Epidermal melanocyte (primary cell): ENCODE measurements at regions not wholly inside any gene's neighbourhood (a gene's known extent, or its start where the extent isn't known, plus 50 kb on each side); places are given as distances from the start of the nearest gene placed in this dataset.
"Not testable (repeated sequence)": the region's sequence is repeated elsewhere in the genome, so short reads cannot be mapped to it uniquely, and the experiment has no call there.

Source experiments
- DNase-seq: peaks from one replicate; pipeline ENCODE4 v3.0.0; 2011; ENCODE audit warnings: low spot score; ENCODE audit not compliant: insufficient read length

DNA sequence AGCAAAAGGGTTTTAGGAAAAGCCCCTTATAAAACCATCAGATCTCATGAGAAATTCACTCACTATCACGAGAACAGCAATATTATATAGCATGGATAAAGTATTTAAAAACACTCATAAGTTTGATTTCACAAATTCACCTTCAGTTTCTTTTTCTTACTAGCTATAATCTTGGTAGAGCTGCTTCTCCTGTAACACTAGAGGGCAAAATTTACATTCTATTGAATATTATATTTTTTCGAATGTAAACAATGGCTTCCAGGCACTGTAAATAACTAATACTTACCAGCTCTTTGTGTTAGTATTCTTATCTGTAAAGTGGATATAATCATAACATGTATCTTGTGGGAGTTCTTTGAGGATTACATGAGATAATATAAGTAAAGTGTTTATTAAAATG lies 259.6 kb downstream of the CCER1 start:
- no peak for DNase-seq

- no peak for DNase-seq
Measured at GRCh38 chr12:90690120-90690519, 264.9 kb downstream of the CCER1 start.

DNA sequence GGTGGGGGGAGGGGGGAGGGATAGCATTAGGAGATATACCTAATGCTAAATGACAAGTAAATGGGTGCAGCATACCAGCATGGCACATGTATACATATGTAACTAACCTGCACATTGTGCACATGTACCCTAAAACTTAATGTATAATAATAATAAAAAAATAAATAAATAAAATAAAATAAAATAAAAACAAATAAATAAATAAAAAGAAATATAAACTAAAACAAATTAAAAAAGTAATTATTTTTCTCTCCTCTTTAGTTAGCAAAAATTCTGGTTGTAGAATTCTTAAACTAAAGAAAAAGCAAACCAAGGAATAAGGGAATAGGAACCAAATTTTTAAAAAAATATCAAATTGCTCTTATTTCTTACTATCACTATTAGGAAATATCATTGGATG lies 267.3 kb downstream of the CCER1 start:
- DNase-seq = not testable (repeated sequence)

- DNase-seq = no peak
Measured at GRCh38 chr12:90683871-90684270, 271.1 kb downstream of the CCER1 start.

GRCh38 chr12:90682398-90682797 lies 272.6 kb downstream of the CCER1 start:
- DNase-seq = no peak

DNA sequence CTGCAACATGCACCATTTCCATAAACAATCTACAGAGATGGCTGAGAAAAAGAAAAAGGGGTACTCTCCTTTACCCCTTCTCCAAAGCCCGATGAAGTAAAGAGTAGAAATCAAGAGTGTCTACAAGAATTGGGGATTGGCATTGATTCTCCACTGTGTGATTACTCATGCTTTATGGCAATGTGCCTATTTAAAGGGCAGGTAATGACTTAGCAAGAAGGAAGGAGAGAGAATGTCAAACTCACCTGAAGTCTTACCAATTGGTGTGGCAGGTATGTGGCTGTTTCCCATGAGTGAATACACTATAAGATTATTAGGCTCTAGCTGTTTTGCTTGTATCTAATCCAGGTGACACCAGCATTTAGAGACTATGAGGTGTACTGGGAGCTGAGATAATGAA lies 275.3 kb downstream of the CCER1 start:
- DNase-seq = no peak

GRCh38 chr12:90677552-90677951 lies 277.4 kb downstream of the CCER1 start:
- DNase-seq = no peak

DNA sequence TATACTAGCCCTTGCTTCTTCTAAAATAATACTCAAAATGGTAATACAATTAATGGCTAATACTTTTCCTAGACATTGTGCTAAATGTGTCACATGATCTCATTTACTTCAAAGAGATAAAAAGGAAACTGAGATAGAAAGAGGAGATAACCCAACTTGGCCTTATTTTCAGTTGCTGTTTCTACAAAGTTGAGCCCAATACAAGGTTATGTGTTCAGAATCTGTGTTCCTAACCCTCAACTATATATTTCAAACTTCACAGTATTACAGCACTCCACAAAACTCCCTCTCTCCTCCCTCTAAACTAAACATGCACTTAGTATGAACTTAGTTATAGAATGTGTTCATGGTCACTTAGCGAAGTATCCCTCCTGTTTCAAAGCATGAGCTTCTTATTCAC lies 277.9 kb downstream of the CCER1 start:
- DNase-seq = no peak

- DNase-seq = no peak
Measured at GRCh38 chr12:90675106-90675505, 279.9 kb downstream of the CCER1 start.

GRCh38 chr12:90672081-90672480 lies 282.9 kb downstream of the CCER1 start:
- no peak for DNase-seq

DNA sequence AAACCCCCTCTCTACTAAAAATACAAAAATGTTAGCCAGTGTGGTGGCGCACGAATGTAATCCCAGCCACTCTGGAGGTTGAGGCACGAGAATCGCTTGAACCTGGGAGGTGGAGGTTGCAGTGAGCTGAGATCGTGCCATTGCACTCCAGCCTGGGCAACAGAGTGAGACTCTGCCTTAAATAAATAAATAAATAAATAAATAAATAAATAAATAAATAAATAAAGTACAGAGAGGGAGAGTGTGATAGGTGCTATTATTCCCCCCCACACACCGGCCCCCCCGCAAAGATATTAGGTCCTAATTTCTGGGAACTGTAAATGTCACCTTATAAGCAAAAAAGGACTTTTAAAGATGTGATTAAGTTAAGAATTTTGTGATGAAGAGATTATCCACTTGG lies 291.0 kb downstream of the CCER1 start:
- not testable (repeated sequence) for DNase-seq

- no peak for DNase-seq
Measured at GRCh38 chr12:90659060-90659459, 295.9 kb downstream of the CCER1 start.

DNA sequence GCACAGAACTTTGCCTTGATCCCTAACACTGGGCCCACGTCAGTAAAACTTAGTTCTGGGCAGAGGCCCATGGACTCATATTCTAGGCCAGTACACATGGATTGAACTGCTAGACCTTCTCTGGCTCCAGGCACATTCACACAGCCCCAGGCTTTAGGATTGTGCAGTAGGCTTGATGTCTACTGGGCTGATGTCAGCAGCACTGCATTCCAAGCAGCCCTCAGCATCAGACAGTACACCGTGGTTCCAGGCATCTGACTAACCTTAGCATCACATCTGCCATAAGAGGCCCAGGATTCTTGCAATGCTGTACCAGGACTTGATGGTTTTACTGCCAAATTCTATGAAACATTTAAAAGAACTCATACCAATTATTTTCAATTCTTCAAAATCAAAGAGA lies 301.9 kb downstream of the CCER1 start:
- DNase-seq = no peak

DNA sequence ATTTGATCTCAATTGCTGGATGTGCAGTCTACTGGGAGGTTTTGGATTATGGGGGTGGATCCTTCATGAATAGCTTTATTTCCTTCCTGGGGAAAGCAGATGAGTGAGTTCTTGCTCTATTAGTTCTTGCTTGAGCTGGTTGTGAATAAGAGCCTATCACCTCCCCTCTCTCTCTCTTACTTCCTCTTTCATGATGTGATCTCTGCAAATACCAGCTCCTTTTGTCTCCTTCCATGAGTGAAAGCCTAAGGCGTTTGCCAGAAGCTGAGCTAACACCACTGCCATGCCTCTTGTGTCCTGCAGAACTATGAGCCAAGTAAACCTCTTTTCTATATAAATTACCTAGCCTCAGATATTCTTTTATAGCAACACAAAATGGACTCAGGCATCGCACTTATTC lies 302.7 kb downstream of the CCER1 start:
- no peak for DNase-seq

DNA sequence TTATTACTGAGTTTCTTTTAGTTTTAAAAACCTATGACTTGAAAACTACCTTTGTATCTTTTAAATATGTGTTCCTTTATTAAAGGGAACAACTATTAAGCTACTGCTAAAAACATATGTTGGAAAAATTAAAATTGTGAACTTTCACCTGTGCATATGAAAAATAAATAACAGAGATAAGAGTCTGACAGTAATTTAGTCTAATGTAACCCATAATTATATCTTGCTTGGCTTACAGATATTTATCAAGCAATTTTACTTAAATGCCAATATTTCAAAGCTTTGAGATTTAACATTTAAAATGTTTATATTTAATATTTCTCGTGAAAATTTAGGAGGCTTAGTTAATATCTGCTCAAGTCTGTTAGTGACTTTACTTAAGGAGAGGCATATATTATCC lies 309.8 kb downstream of the CCER1 start:
- no peak for DNase-seq

DNA sequence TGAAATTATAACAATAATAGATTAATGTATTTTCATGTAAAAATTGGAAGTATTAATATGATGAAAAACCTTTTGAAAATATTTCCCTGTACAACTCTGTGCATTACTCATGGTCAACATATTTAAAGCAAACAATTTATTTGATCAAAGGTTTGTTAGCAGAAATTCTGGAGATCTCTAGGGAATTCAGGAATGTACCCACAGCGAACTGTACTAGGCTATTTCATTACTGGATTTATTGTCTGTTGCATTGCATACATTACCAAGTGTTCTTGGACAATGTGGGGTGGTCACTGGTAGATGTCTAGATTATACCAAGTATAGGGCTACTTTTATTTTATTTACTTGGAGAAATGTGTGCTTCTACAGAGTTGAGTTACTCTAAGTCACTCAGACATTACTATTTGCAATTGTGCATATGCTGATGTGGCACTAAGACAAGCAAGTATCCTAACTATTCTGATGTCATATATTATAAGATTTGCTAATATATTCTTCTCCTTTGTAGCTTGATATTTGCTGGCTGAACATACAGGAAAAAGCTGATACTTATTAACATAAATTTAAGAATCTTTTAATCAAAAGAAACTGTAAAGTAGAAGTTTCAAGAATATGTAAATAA lies 323.3 kb downstream of the CCER1 start:
- no peak for DNase-seq

- DNase-seq = no peak
Measured at GRCh38 chr12:90630006-90630405, 325.0 kb downstream of the CCER1 start.

GRCh38 chr12:90628213-90628612 lies 326.8 kb downstream of the CCER1 start:
- no peak for DNase-seq

DNA sequence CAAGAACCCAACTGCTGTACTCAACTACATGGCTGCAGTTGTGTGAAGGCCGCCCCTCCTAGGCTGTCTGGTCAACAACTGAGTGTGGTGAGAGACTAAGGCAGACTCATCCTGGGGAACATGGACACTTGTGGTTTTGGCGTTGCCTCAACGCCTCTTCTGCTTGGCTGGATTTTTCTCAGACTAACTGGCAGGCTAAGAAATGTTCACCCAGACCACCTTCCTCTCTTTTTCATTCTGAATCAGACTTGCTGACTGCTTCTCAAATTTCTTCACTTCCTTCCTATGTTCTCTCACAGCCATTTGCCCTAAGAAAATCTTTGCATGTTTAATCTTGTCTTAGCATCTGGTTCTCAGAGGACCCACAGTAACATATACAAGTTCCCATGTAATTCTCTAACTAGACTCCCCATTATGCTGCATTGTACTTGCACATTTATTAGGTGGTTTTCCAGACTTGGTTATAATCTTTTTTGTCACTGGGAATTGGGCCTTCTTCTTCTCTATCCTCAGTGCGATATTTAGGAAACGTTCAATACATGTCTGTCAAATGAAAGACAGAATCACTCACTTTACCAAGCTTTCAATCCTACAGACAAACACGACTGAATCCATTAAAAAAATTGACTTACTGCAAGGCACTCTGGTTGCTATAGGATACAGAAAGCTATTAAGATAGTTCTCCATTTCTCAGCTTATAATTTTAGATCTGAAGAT lies 327.6 kb downstream of the CCER1 start:
- DNase-seq = no peak

GRCh38 chr12:90622431-90622830 lies 332.5 kb downstream of the CCER1 start:
- DNase-seq = no peak

DNA sequence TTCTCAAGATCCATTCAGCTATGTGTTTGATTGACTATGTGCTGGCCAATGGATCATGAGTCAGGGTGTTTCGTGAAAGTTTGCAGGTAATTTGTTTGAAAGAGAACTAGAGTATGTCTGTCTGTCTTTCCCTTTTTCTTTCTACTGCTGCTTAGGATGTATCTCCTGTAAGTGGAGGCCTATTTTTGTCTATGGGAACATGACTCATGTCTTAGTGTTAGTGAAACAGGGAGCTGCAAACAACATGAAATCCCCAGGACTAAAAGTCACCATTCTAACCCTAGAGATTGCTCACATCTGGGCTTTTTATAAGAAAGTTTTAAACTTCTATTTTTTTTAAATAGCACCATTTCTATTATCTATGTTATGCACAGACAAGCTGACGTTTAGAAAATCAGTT lies 333.0 kb downstream of the CCER1 start:
- no peak for DNase-seq

DNA sequence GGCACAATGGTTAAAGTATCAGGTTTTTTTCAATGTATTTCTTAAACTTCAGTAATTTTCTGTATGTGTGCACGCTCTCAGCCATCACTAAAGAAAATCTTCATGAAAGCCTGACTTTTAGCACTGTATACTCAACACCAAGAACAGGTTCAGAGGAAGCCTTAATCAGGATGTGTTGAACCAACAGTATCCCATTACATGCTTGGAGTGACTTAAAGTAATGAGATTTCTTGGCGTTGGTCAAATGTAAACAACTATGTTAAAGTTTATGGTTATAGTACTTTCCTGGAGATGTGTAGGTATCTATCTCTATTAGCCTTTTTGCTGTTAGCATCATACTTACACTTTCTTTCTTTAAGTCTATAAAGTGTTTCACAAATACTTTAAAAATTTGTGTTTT lies 335.0 kb downstream of the CCER1 start:
- no peak for DNase-seq

GRCh38 chr12:90618586-90618985 lies 336.4 kb downstream of the CCER1 start:
- no peak for DNase-seq
